AG04449 (cell line): ENCODE measurements at regions not wholly inside any gene's neighbourhood (a gene's known extent, or its start where the extent isn't known, plus 50 kb on each side); places are given as distances from the start of the nearest gene placed in this dataset.
"Not testable (repeated sequence)": the region's sequence is repeated elsewhere in the genome, so short reads cannot be mapped to it uniquely, and the experiment has no call there.

Experiments used
- CTCF ChIA-PET: fragments of 350-600 bp; formaldehyde crosslinking; extraction: SDS; loops from one replicate; lab custom pipeline; 2021; ENCODE audit warnings: antibody characterized with exemption; lab: Yijun Ruan, JAX
- POLR2A ChIA-PET: fragments of 400-600, 350-600 bp; formaldehyde crosslinking; extraction: SDS; loops from one replicate; lab custom pipeline; 2020; ENCODE audit warnings: antibody characterized with exemption, inconsistent platforms; lab: Yijun Ruan, JAX
- DNase-seq: peaks from one replicate; pipeline ENCODE4 v3.0.0-alpha.2; 2010; ENCODE audit warnings: low read depth, low spot score
- H3K4me3 ChIP-seq: 2 replicates; pipeline ENCODE4 v1.5.1; 2011; ENCODE audit warnings: low read depth, mild to moderate bottlenecking, control low read depth, low read length
- TF ChIP-seq, protein P1 (sequence below): IDR thresholded peaks from one replicate; pipeline ENCODE4 v1.5.1; 2011; ENCODE audit warnings: mild to moderate bottlenecking, moderate library complexity, low read length, control low read depth, inconsistent platforms; ENCODE audit not compliant: insufficient read depth; ENCODE audit errors: missing control alignments

GRCh38 chr13:94851576-94851975, 139.2 kb upstream of the SOX21 start:
- TF ChIP-seq, protein P1, sequence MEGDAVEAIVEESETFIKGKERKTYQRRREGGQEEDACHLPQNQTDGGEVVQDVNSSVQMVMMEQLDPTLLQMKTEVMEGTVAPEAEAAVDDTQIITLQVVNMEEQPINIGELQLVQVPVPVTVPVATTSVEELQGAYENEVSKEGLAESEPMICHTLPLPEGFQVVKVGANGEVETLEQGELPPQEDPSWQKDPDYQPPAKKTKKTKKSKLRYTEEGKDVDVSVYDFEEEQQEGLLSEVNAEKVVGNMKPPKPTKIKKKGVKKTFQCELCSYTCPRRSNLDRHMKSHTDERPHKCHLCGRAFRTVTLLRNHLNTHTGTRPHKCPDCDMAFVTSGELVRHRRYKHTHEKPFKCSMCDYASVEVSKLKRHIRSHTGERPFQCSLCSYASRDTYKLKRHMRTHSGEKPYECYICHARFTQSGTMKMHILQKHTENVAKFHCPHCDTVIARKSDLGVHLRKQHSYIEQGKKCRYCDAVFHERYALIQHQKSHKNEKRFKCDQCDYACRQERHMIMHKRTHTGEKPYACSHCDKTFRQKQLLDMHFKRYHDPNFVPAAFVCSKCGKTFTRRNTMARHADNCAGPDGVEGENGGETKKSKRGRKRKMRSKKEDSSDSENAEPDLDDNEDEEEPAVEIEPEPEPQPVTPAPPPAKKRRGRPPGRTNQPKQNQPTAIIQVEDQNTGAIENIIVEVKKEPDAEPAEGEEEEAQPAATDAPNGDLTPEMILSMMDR = no peak
- no peak overlapping the region for H3K4me3 ChIP-seq
- ChIA-PET POLR2A (no interaction called here), CTCF (no interaction called here)
- DNase-seq = no peak

DNA sequence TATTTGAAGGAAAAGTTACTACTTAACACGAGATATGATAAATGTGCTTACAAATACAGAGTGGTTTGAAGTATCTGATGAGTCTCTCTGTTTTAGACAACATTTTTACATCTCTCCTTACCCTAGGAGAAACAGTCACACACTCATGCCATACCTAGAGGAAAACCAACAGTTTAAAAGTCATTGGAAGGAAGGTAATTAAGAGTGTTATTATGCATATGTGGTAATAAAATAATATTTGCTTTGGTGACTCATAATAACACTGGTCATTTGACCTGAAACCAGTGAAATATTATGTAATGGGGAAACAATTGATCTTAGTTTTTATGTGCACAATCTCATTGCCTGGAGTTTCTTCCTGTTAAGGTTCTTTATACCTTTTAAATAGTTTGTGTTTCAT, 136.9 kb upstream of the SOX21 start:
- DNase-seq = no peak
- TF ChIP-seq, protein P1 = no peak
- POLR2A ChIA-PET = no interaction called here
- CTCF ChIA-PET = no interaction called here
- H3K4me3 ChIP-seq = no peak overlapping the region

DNA sequence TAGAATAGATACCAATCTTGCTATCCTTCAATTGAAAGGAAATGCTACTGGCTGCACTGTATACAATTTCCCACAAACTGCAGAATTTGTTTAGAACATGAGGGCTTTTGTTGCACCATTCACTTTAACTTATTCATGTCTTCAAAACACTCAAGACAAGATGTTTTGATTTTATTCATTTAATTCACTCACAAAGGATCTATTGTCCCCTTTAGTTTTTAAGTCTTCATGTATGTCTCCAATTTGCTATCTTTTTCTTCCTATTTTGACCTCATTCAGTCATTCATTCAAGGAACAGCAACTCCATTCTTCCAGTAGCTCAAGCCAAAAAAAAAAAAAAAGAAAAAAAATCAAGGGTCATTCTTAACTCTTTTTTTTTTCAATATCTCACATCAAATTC, 130.6 kb upstream of the SOX21 start:
- no peak for DNase-seq
- H3K4me3 ChIP-seq = no peak overlapping the region
- ChIA-PET POLR2A (no interaction called here), CTCF (interaction anchor here (0.6 kb wide), 1 partner anchor 180 kb away, joined by 3 read pairs; no protein-coding TSS in a partner anchor)
- TF ChIP-seq, protein P1 = no peak

GRCh38 chr13:94837056-94837455, 124.7 kb upstream of the SOX21 start:
- DNase-seq, POLR2A ChIA-PET, H3K4me3 ChIP-seq: not testable (repeated sequence)

DNA sequence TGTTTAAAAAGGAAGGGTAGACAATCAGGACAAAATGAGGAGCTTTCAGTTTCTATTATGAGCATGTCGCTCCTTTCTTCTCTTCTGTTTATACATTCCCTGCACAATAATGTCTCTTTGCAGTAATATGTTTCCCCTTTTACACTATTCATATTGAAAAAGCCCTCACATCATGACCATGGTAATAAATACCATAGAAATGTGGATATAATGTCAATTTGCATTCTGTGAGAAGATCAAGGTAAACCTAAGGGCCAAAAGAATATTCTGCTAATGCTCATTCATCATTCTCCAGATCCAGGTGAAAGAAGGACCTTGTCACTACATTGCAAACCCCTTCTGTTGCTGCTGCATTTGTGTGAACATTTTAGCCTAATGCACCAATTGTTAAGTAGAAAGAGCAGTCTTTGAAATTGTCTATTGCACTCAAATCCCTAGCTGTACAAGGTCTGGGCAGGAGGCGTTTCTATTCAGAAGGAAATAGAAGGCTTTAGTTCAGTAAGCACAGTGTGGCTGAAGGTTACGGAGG, 117.6 kb upstream of the SOX21 start:
- POLR2A ChIA-PET = no interaction called here
- no peak for DNase-seq
- CTCF ChIA-PET = no interaction called here
- TF ChIP-seq, protein P1 = no peak
- no peak overlapping the region for H3K4me3 ChIP-seq

More at GRCh38 chr13:94837056-94837455, 124.7 kb upstream of the SOX21 start:
- CTCF ChIA-PET = not testable (repeated sequence)

DNA sequence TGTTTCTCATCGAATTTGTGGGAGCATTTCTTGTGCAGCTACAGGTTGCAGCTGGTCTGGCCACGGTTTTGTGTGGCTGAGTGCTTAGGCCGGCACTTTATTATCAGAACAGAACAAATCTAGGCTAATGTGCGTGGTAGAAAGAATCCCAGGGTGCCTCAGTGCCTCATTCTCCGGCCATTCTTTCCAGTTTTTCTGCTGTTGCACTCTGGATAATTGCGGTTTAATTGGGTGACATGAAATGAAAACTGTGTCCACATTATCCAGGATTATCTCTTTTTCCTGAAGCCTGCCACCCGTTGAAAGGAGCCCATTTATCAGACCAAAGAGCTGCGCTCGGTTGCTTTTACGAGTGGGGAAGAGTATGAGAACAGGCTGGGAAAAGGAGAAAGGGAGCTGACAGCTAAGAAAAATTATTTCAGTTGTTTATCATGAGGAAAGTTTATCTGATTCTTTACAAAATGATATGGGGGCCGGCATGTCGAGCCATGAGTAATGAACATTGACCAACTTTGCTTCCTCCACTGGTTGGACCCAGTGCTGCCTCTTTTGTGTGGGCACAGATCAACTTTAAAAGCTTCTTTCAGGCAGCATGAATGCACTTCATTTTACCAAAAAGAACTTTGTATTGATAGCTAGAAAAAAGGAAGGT, 117.0 kb upstream of the SOX21 start:
- ChIA-PET CTCF (no interaction called here), POLR2A (no interaction called here)
- TF ChIP-seq, protein P1 = no peak
- no peak overlapping the region for H3K4me3 ChIP-seq
- DNase-seq = no peak

GRCh38 chr13:94827566-94827965, 115.2 kb upstream of the SOX21 start:
- TF ChIP-seq, protein P1 = no peak
- no peak overlapping the region for H3K4me3 ChIP-seq
- POLR2A ChIA-PET = no interaction called here
- CTCF ChIA-PET = no interaction called here
- DNase-seq = no peak
